GM19455 (cell line): ENCODE measurements at regions not wholly inside any gene's neighbourhood (a gene's known extent, or its start where the extent isn't known, plus 50 kb on each side); places are given as distances from the start of the nearest gene placed in this dataset.
"Not testable (repeated sequence)": the region's sequence is repeated elsewhere in the genome, so short reads cannot be mapped to it uniquely, and the experiment has no call there.

Source experiments
- ATAC-seq: cut with Tn5 transposase; IDR thresholded peaks from one replicate; pipeline ENCODE4 v1.9.1; 2021; ENCODE audit not compliant: unreplicated experiment

DNA sequence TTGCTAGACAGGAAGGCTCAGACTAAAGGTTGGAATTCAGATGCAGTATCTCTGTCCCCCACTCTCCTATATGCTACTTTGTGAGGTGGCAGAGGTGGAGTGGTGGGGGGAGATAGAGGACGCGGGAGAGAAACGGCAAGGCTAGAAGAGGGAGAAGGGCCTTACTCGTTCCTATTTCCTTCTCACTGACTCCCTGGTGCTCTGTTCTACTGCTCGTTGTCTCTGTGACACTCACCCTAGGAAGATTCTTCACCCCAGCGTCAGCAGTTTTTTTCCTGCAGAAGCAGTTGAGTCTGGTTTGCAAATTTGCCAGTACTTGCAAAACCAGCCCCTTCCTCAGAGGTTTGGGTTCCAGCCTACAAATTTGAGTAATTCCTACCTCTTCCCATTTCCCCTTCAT is 801.1 kb upstream of the SLC35B3 start:
- no peak for ATAC-seq

DNA sequence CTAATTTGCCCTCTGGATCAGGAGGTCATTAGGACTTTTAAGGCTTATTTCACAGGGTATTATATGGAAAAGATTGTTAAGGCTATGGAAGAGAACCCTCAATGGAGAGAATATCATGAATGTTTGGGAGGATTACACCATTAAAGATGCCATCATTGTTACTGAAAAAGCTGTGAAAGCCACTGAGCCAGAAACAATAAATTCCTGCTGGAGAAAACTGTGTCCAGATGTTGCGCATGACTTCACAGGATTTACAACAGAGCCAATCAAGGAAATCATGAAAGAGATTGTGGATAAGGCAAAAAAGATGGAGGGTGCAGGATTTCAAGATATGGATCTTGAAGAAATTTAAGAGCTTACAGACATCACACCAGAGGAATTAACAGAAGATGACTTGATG is 798.3 kb upstream of the SLC35B3 start:
- ATAC-seq: no peak

DNA sequence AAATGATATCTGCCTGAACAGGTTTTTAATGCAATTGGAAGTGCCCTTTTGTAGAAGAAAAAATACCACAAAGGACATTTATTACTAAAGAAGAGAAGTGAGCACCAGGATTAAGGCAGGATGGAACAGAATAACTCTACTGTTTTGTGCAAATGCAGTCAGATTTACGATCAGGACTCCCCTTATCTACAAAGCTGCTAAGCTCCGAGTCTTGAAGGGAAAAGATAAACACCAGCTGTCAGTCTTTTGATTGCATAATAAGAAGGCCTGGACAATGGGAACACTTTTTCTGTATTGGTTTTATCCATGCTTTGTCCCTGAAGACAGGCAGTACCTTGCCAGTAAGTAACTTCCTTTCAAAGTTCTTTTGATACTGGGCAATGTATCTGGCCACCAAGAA is 797.9 kb upstream of the SLC35B3 start:
- ATAC-seq: no peak

DNA sequence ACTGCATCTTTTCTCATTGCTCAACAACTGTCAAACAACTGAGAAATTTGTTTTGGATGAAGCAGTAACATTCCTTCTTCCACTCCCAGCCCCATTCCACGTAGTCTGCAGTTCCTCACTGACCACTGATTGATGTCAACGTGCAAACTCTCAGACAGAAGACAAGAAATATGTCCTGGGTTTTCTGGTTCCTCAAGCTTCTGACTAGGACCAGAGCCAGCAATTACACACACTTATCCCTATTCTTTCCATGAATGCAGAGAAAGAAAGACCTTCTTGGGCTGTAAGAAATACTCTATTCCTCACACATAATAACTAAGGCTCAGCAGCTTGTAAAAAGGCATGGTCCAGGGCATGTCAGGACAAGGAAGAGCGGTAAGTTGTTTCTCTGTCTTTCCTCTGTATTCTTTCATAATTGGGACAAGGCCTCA is 790.1 kb upstream of the SLC35B3 start:
- no peak for ATAC-seq

DNA sequence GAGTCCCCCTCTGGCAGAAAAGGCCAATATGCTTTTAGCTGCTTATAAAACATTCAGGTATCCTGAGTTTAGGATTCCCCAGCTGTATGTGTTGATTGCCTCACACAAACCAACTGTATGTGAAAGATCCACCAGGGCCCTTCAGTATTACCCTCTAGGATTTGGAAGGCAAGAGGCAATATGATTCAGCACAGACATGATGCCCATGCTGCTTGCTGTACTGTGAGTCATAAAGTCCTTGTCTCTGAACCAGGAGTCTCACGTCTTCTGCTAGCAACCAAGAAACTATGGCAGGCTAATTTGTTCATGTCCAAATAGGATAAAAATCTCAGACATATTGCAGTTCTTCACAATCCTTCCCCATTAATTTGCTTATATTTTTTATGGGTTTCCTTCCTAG is 789.2 kb upstream of the SLC35B3 start:
- no peak for ATAC-seq

DNA sequence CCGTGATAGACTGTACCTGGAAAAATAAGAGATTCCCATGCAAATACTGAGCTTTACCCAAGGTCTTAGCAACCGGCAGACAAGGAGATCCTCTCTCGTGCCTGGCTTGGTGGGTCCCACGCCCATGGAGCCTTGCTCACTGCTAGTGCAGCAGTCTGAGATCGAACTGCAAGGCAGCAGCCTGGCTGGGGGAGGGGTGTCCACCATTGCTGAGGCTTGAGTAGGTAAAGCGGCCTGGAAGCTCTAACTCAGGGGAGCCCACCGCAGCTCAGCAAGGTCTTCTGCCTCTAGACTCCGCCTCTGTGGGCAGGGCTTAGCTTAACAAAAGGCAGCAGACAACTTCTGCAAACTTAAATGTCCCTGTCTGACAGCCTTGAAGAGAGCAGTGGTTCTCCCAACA is 778.4 kb upstream of the SLC35B3 start:
- ATAC-seq: not testable (repeated sequence)

DNA sequence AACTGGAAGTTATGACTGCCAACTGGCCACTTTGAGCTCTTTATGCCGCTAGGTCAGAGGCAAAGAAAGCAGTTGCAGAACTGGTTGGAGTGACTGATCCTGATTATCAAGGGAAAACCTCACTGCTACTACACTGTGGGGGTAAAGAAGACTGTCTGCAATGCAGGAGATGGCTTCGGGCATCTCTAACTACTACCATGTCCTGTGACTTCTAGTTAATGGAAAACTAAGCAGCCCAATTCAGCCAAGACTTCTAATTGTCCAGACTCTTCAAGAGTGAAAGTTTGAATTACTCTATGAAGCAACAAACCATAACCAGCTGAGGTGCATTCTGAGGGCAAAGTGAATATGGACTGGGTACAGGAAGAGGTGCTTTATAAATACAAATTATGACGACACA is 773.6 kb upstream of the SLC35B3 start:
- ATAC-seq: no peak

DNA sequence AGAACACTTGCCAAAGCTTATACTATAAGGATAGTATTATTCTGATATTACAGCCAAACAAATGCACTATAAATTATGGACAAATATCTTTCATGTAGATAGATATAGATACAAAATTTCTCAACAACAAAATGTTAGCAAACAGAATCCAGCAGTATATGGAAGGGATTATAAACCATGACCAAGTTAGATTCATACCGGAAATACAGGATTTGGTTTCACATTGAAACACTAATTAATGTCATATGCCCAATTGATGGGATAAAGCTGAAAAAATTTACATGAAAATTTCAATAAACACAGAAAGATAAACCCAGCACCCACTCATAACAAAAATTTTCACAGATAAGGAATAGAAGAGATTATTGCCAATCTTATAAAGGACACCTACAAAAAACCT is 770.3 kb upstream of the SLC35B3 start:
- ATAC-seq: no peak

DNA sequence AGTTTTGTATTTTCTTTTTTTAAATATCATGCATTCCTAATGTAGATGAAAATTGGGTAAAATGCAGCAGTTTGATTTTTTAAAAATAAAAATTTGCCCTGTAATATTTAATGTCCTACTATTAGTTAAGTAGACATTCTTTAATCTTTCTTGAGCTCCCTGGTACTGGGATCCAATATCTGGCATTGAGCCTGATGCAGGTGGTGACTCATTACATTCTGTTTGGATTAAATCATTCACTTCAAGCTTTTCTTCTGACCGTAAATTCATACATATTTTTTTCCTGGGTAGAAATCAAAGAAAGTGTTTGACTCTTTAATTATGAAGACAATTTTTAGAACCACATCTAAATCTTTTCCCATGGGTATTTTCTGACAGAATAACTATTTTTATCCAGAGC is 768.8 kb upstream of the SLC35B3 start:
- no peak for ATAC-seq

DNA sequence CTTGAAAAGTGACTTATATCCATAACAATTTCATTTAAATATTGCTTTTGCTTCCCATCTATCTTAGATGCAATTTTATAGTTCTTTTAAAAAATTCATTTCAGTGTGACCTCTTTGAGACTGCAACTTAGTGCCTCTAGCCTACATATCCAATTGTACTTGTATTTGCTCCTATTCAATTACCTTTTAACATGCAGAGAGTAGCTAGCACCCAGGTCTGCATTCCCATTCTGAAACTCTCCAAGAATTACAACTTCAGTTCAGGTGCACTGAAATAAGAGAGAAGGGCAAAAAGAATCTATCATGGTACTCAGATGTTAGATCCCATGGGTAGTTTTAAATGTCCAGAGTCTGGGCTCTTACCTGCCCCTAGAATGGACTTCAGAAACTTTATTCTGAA is 765.4 kb upstream of the SLC35B3 start:
- ATAC-seq: no peak

DNA sequence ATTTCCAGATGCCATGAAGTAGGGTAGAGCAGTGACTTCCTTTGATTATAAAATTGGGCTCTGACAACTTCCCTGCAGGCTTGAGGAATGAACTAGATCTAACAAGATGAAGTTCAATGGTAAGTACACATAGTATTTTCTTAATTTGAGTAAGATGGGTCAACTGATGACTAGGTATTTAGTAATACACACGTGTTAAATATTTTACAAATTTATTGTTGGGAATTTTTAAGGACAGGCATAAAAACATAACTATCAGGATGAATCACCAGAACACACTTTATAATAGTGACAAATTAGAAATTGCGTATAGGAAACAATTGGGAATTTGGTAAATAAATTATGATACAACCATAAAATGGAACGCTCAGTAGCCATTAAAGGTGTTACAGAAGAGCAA is 762.4 kb upstream of the SLC35B3 start:
- no peak for ATAC-seq

DNA sequence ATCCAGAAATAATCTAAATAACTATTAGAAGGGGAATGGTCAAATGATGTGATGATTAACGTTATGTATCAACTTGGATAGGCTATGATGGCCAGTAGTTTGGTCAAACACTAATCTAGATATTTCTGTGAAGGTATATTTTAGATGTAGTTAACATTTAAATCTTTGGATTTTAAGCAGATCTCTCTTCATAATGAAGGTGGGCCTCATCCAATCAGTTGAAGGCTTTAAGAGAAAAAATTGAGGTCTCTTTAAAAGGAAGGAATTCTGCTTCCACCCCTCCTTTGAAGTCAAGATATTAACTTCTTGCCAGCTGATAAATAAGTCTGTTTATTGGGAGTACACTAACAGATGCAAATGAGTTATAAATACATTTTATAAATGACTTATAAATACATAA is 760.0 kb upstream of the SLC35B3 start:
- no peak for ATAC-seq

DNA sequence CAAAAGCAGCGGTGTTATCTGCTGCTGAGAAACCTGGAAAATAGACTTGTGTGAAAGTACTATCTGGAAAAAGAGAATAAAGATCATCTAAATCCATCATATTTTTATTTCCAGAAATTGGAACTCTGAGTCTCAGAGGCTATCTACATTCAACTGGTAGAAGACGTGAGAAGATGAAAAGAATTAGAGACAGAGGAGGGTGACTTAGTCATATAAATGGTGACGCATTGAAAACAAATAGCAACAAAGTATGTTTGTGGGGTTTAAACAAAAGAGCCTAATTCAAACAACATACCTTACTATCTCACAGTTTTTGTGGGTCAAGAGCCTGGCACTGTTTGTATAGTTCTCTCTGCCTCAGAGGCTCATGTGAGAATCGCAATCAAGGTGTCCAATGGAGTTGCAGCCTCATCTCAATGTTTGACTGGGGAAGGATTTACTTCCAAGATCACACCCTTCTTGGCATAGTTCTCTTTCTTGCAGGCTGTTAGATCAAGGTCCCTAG is 757.1 kb upstream of the SLC35B3 start:
- no peak for ATAC-seq

DNA sequence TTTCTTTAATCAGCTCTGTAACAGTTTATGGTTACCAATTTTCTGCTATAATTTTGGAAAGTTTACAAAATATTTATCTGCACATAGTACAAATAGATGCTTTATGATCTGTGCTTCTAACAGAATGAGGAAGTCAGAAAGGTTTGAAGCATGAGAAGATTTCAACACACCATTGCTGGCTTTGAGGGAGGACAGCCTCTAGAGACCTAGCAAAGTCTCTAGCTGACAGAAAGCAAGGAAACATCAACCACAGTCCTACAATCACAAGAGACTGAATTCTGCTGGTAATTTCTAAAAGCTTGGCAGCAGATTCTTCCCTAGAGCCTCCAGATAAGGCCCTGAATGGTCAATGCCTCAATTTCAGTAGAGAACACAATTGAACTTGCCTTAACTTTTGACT is 750.8 kb upstream of the SLC35B3 start:
- no peak for ATAC-seq

DNA sequence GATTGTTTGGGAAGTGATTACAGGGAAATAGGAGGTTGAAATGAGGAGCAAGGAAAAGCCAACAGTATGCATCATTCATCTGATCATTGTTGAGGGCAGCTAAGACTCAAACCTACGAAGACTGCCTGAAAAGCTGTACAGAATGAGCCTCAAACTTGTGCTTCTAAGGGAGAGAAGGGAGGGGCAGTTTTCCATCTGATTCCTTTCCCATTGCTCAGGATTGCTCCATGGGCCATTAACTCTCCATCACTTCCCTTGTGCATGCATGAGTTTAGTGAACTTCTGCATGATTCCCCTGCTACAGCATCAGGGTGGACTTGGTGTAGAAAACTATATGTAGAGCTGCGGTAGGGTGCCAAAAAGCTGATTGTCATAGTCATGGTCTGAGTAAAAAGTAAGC is 742.7 kb upstream of the SLC35B3 start:
- ATAC-seq: no peak

DNA sequence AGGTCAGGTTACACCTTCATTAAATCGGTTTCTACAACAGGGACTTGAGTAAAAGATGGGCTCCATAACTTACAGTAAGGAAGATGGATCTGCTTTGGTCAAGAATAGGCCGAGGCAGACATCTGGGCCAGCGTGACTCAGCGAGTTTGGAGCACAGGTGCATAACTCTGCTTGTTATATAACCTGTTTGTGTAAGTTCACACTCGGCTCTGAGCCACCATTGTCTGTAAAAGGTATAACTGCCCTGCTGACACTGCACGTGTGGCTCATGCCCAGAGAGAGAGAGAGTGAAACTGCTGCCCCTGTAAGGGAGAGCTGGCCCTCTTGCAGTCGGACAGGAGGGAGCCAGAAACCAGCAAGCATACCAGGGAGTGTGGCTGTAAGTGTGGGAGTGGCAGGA is 737.9 kb upstream of the SLC35B3 start:
- no peak for ATAC-seq

DNA sequence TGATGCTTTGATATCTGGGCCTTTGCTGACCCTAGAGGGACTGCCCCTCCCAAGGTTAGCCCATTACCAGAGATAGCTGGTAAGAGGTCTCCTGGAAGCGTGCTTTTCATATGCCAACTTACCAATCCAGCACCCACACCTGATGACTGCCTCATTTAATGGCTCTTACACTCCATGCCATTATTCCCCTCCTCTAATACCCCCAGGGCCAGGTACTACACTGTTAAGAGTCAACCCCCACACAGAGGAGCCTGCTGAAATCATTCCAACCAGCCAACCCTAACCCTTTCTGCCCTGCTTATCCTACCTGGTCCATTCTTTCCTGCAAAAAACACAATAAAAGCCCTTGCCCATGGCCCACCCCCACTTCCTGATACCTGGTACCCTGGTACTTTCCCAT is 736.8 kb upstream of the SLC35B3 start:
- ATAC-seq: no peak

DNA sequence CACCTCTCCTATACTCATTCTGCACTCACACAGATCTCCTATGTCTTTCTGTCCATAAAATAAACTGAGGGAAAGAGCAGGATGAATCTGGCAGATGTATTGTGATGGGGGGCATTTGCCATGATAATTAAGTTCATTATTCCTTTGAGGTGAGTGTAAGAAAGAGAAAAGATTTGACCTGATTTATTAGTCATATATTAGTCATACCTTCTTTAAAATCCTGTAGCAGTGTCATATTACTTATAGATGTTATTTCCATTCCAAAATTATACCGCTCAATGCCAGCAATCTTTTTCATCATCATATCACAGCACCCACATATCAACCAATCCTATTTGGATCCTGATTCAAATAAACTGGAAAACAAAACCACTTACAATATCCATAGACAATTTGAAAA is 733.3 kb upstream of the SLC35B3 start:
- ATAC-seq: no peak

DNA sequence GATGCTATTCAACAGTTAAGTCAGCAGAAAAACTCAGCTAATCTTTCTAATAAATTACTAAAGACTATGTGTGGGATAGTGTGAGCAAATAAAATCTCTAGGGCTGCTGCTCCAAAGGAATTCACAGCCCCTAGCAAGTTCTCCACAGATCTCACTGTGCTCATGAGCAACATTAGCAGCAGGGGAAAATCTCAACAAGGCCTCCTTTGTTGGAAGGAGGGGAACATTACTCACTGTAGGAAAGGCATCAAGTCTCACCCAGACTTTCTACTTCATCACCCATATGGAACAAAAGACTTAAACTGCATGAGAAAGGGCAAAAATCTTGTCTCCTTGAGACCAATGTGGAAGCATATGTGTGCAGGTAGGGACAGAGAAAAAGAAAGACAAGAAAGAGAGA is 726.4 kb upstream of the SLC35B3 start:
- no peak for ATAC-seq

DNA sequence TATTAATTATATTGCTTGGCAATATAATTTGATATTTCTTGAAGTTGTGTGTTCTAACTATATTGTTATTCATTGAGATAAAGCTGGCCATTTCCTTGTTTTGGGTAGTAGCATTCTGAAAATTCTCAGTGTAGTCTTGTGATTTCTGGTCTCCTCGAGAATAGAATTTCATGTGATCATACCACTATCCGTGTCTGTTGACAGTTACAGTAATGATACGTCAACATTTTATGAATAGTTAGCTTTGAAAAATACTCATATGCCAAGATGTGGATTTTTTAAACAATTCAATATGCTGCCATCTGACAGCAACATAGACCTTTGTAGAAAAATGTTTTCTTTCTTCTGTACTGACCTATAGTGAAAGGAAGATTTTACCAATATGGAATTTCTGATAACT is 723.7 kb upstream of the SLC35B3 start:
- ATAC-seq: no peak

DNA sequence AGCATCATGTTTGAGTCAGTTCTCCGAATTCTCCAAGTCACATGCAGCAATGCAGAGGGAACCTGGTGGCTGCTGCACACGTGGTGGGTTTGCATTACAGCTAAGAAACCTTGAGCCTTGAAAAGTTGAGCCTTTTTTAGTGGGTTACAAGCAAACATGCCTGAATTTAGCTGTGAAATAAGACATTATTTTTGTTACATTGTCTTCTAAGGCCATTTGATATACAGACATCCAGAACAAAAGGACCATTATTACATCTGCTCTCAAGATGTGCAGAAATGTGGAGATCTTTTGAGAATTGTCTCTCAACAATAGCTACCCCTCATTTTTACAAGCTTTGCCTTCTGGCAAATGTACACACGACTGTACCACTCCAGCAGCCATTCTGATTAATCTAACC is 720.5 kb upstream of the SLC35B3 start:
- ATAC-seq: no peak

DNA sequence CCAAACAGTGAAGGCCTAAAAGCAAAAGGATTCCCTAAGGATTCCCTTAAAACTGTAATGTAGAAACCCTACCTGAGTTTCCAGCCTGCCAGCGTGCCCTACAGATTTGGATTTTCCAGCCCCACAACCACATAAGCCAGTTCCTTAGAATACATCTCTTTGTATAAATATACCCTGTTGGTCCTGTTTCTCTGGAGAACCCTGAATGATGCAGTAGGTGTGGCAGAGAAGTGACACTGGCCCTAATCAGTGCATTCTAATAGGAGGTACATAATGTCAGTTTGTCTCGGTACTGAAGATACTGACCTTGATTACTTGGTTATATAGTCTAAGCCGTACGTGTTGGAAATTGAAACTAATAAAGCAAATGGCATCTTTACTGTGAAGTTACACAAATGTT is 707.8 kb upstream of the SLC35B3 start:
- ATAC-seq: no peak

DNA sequence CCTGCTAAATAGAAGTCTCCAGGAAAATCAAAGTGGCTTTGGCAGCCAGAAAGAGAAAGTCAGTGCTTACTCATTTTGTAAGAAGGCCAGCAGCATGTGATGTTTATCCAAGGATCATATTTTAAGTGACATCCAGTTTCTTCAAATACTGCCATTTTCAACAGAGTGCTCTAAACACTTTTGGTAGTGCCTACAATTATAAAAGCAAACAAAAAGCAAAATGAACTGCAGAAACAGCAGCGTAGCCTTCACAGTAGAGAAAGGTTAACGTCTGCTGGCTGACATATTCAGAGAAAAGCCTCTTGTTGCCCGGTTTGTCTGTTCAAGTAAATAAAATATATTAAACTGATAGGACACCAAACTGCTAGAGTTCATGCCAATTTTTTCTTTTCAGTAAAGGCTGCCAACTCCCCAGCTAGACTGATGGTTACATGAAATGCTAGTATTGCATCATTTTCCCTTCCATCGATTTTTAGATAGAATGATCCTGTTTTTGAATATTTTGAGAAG is 705.7 kb upstream of the SLC35B3 start:
- no peak for ATAC-seq

DNA sequence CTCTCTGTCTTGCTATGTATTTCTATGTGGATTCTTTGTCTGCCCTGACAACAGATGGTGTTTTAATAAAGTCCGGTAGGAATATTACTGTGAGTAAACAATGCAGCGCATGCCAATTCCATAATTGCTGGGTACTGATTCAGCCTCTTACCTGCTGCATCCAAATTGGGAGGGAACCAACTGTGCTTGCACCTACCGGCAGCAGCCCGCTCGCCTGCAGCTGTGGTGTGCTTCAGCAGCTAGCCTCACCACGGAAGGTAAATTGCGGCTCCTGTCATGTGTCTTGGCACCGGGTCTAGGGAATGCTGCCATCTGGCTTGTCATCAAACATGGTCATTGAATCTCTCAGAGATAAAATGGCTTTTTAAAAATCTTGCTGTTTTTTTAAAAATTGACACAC is 704.8 kb upstream of the SLC35B3 start:
- ATAC-seq: no peak
